ENCODE measurements at regions not wholly inside any gene's neighbourhood (a gene's known extent, or its start where the extent isn't known, plus 50 kb on each side); places are given as distances from the start of the nearest gene placed in this dataset.

- no peak for DNase-seq
Observed at GRCh38 chr3:66693461-66694031, 192.7 kb upstream of the LRIG1 start.

- no peak for DNase-seq
Observed at GRCh38 chr3:66702126-66702525, 201.3 kb upstream of the LRIG1 start.

- DNase-seq, result no peak
Observed at GRCh38 chr3:66703501-66703900, 202.7 kb upstream of the LRIG1 start.

GRCh38 chr3:66705076-66705475, 204.3 kb upstream of the LRIG1 start:
- DNase-seq, result no peak

GRCh38 chr3:66706890-66707289, 206.1 kb upstream of the LRIG1 start:
- DNase-seq, result no peak

- DNase-seq, result no peak
Observed at GRCh38 chr3:66709532-66709931, 208.7 kb upstream of the LRIG1 start.

GRCh38 chr3:66712210-66712609, 211.4 kb upstream of the LRIG1 start:
- no peak for DNase-seq

GRCh38 chr3:66713921-66714320, 213.1 kb upstream of the LRIG1 start:
- no peak for DNase-seq

- DNase-seq, result no peak
Observed at GRCh38 chr3:66715806-66716205, 215.0 kb upstream of the LRIG1 start.

- DNase-seq, result no peak
Observed at GRCh38 chr3:66717806-66718205, 217.0 kb upstream of the LRIG1 start.

- DNase-seq, result no peak
Observed at GRCh38 chr3:66719796-66720356, 219.1 kb upstream of the LRIG1 start.

GRCh38 chr3:66720508-66720907, 219.7 kb upstream of the LRIG1 start:
- DNase-seq, result no peak

GRCh38 chr3:66722675-66723074, 221.9 kb upstream of the LRIG1 start:
- no peak for DNase-seq

- DNase-seq, result no peak
Observed at GRCh38 chr3:66723231-66723630, 222.4 kb upstream of the LRIG1 start.

GRCh38 chr3:66729687-66730393, 229.0 kb upstream of the LRIG1 start:
- DNase-seq, result no peak

GRCh38 chr3:66738625-66739365, 238.0 kb upstream of the LRIG1 start:
- DNase-seq, result no peak

- no peak for DNase-seq
Observed at GRCh38 chr3:66740260-66740659, 239.4 kb upstream of the LRIG1 start.

GRCh38 chr3:66744521-66744920, 243.7 kb upstream of the LRIG1 start:
- DNase-seq, result no peak

- no peak for DNase-seq
Observed at GRCh38 chr3:66744986-66745385, 244.2 kb upstream of the LRIG1 start.

GRCh38 chr3:66747261-66747660, 246.4 kb upstream of the LRIG1 start:
- no peak for DNase-seq

- no peak for DNase-seq
Observed at GRCh38 chr3:66747696-66748095, 246.9 kb upstream of the LRIG1 start.

- DNase-seq, result no peak
Observed at GRCh38 chr3:66748175-66748876, 247.5 kb upstream of the LRIG1 start.

- DNase-seq, result no peak
Observed at GRCh38 chr3:66751842-66752241, 246.3 kb upstream of the KBTBD8 start.

Measured in NCI-H510A (cell line).